IMR-90 (cell line): ENCODE measurements at regions not wholly inside any gene's neighbourhood (a gene's known extent, or its start where the extent isn't known, plus 50 kb on each side); places are given as distances from the start of the nearest gene placed in this dataset.

Experiments
- ATAC-seq: fragments of 200-7000 bp; cut with Tn5 transposase; 2 replicates; pipeline ENCODE4 v1.9.1; 2020; ENCODE audit warnings: low read depth, mild to moderate bottlenecking, moderate library complexity
- BruUV-seq: library from RNA; stranded (reverse); fragments of 400-500 nt; replicated peaks from 2 replicates; lab custom pipeline; 2021; lab: Mats Ljungman, UMichigan
- CTCF ChIA-PET: fragments of 300-600 bp; formaldehyde crosslinking; extraction: SDS; loops from one replicate; lab custom pipeline; 2021; ENCODE audit warnings: antibody characterized with exemption; lab: Yijun Ruan, JAX
- POLR2A ChIA-PET: fragments of 300-600 bp; sonication (Branson Sonifier 250); formaldehyde crosslinking; loops from one replicate; lab custom pipeline; 2022; ENCODE audit warnings: antibody characterized with exemption; ENCODE audit not compliant: unreplicated experiment; lab: Charles Lee
- DNase-seq: peaks from one replicate; pipeline ENCODE4 v3.0.0; 2013
- H2AFZ ChIP-seq: replicated peaks from 2 replicates; pipeline ENCODE3; 2013; ENCODE audit warnings: low read length, mild to moderate bottlenecking; ENCODE audit not compliant: poor library complexity
- H2AK5ac ChIP-seq: 2 replicates; pipeline ENCODE4 v1.6.1; 2013; ENCODE audit warnings: low read depth, low read length, inconsistent platforms
- H2AK9ac ChIP-seq: replicated peaks from 2 replicates; pipeline ENCODE3; 2013; ENCODE audit warnings: mild to moderate bottlenecking, low read depth, low read length, moderate library complexity; ENCODE audit not compliant: poor library complexity
- H2BK120ac ChIP-seq: 2 replicates; pipeline ENCODE4 v1.6.1; 2013; ENCODE audit warnings: low read depth, low read length, inconsistent platforms
- H2BK15ac ChIP-seq: 3 replicates; pipeline ENCODE4 v1.6.1; 2013; ENCODE audit warnings: low read depth, low read length, inconsistent platforms
- H2BK20ac ChIP-seq: 2 replicates; pipeline ENCODE4 v1.6.1; 2013; ENCODE audit warnings: low read depth, mild to moderate bottlenecking, inconsistent platforms, low read length, moderate library complexity
- H2BK5ac ChIP-seq: 2 replicates; pipeline ENCODE4 v1.6.1; 2013; ENCODE audit warnings: mild to moderate bottlenecking, low read depth, low read length, inconsistent platforms; ENCODE audit not compliant: poor library complexity, severe bottlenecking
- H3K14ac ChIP-seq: replicated peaks from 2 replicates; pipeline ENCODE4 v1.6.1; 2013; ENCODE audit warnings: low read depth, low read length, inconsistent platforms
- H3K18ac ChIP-seq: 2 replicates; pipeline ENCODE4 v1.6.1; 2013; ENCODE audit warnings: low read depth, low read length, control low read depth
- H3K23ac ChIP-seq: 2 replicates; pipeline ENCODE4 v1.6.1; 2013; ENCODE audit warnings: low read depth, low read length, inconsistent platforms
- H3K27ac ChIP-seq: 2 replicates; pipeline ENCODE4 v1.5.1; 2013; ENCODE audit warnings: mild to moderate bottlenecking, control low read depth, low read length; ENCODE audit not compliant: insufficient read depth
- H3K27me3 ChIP-seq: 2 replicates; pipeline ENCODE4 v1.6.1; 2013; ENCODE audit warnings: low read length; ENCODE audit not compliant: control insufficient read depth, insufficient read depth
- H3K36me3 ChIP-seq: 2 replicates; pipeline ENCODE4 v1.6.1; 2013; ENCODE audit warnings: low read length, mixed read lengths; ENCODE audit not compliant: control insufficient read depth, insufficient read depth
- H3K4ac ChIP-seq: 2 replicates; pipeline ENCODE4 v1.6.1; 2013; ENCODE audit warnings: low read depth, low read length, inconsistent platforms
- H3K4me1 ChIP-seq: 2 replicates; pipeline ENCODE4 v1.6.1; 2013; ENCODE audit warnings: low read length, mixed read lengths; ENCODE audit not compliant: control insufficient read depth, insufficient read depth
- H3K4me2 ChIP-seq: 2 replicates; pipeline ENCODE4 v1.6.1; 2013; ENCODE audit warnings: low read depth, mild to moderate bottlenecking, control low read depth, low read length, moderate library complexity
- H3K4me3 ChIP-seq: 2 replicates; pipeline ENCODE4 v1.5.1; 2013; ENCODE audit warnings: low read depth, mild to moderate bottlenecking, control low read depth, low read length, moderate library complexity; ENCODE audit not compliant: insufficient read depth
- H3K56ac ChIP-seq: 2 replicates; pipeline ENCODE4 v1.6.1; 2013; ENCODE audit warnings: low read length, inconsistent platforms; ENCODE audit not compliant: insufficient read depth; ENCODE audit errors: extremely low read depth
- H3K79me1 ChIP-seq, 2 experiments: 2 replicates each; pipeline ENCODE4 v1.6.1; 2013; ENCODE audit warnings: low read length in 2 of 2, inconsistent platforms in 1 of 2, low read depth in 1 of 2
- H3K9ac ChIP-seq: 2 replicates; pipeline ENCODE4 v1.6.1; 2013; ENCODE audit warnings: low read depth, low read length, control low read depth
- H3K9me1 ChIP-seq: 2 replicates; pipeline ENCODE4 v1.6.1; 2013; ENCODE audit warnings: low read length, inconsistent platforms; ENCODE audit not compliant: insufficient read depth
- H3K9me3 ChIP-seq: 2 replicates; pipeline ENCODE4 v1.6.1; 2013; ENCODE audit warnings: low read length; ENCODE audit not compliant: control insufficient read depth, insufficient read depth
- H4K20me1 ChIP-seq: 2 replicates; pipeline ENCODE4 v1.6.1; 2013; ENCODE audit warnings: low read length, inconsistent platforms; ENCODE audit not compliant: insufficient read depth
- H4K5ac ChIP-seq: 2 replicates; pipeline ENCODE4 v1.6.1; 2013; ENCODE audit warnings: mild to moderate bottlenecking, low read depth, low read length, control low read depth
- H4K8ac ChIP-seq, 2 experiments: 2 replicates each; pipeline ENCODE4 v1.6.1; 2013; ENCODE audit warnings: low read depth in 2 of 2, low read length in 2 of 2, control low read depth in 1 of 2, inconsistent platforms in 1 of 2
- H4K91ac ChIP-seq: 2 replicates; pipeline ENCODE4 v1.6.1; 2013; ENCODE audit warnings: low read depth, low read length, inconsistent platforms; ENCODE audit not compliant: insufficient read depth
- CEBPB ChIP-seq: IDR thresholded peaks from 2 replicates; pipeline ENCODE4 v1.6.1; 2012; ENCODE audit warnings: low read depth, low read length, improper control_type of control experiment
- CHD1 ChIP-seq: IDR thresholded peaks from 2 replicates; pipeline ENCODE4 v1.6.1; 2012; ENCODE audit warnings: low read depth, low read length, improper control_type of control experiment
- CTCF ChIP-seq: conservative IDR thresholded peaks from 2 replicates; pipeline ENCODE4 v1.5.1; 2012; ENCODE audit warnings: mild to moderate bottlenecking, low read depth, low read length, improper control_type of control experiment
- ELK1 ChIP-seq: fragments of 150-350 bp; IDR thresholded peaks from 2 replicates; pipeline ENCODE4 v1.6.1; 2016; ENCODE audit warnings: low read depth, mild to moderate bottlenecking, low read length, moderate library complexity, borderline replicate concordance
- FOS ChIP-seq: fragments of 150-350 bp; IDR thresholded peaks from 2 replicates; pipeline ENCODE4 v1.6.1; 2016; ENCODE audit warnings: low read depth, low read length
- MAFK ChIP-seq: IDR thresholded peaks from 2 replicates; pipeline ENCODE4 v1.6.1; 2012; ENCODE audit warnings: low read depth, low read length, improper control_type of control experiment
- MAZ ChIP-seq: IDR thresholded peaks from 2 replicates; pipeline ENCODE4 v1.6.1; 2012; ENCODE audit warnings: low read depth, mild to moderate bottlenecking, low read length, improper control_type of control experiment, moderate library complexity, borderline replicate concordance
- MXI1 ChIP-seq: IDR thresholded peaks from 2 replicates; pipeline ENCODE4 v1.6.1; 2012; ENCODE audit warnings: low read depth, mild to moderate bottlenecking, low read length, moderate library complexity, borderline replicate concordance
- RCOR1 ChIP-seq: IDR thresholded peaks from 2 replicates; pipeline ENCODE4 v1.6.1; 2012; ENCODE audit warnings: mild to moderate bottlenecking, low read length, improper control_type of control experiment; ENCODE audit not compliant: insufficient replicate concordance
- USF2 ChIP-seq: fragments of 150-350 bp; IDR thresholded peaks from 2 replicates; pipeline ENCODE4 v1.6.1; 2017; ENCODE audit warnings: mild to moderate bottlenecking, antibody characterized with exemption, low read length, low read depth
- dilution Hi-C: fragments of 300-500 bp; cut with HindIII; formaldehyde crosslinking; loops from one replicate; pipeline ENCODE4 v1.14.3; 2018; ENCODE audit warnings: low sequenced_read_pairs; ENCODE audit not compliant: unreplicated experiment
- in situ Hi-C: fragments of 300-500 bp; cut with MboI; formaldehyde crosslinking; loops from 3 replicates; pipeline ENCODE4 v1.14.3; 2019; ENCODE audit warnings: low sequenced_read_pairs, inconsistent platforms, mixed read lengths
- intact Hi-C: fragments of 100-400 bp; cut with micrococcal nuclease; formaldehyde crosslinking; loops from 2 replicates; pipeline ENCODE4 v1.10.0; 2022

- ATAC-seq (peak; percentile 76), DNase-seq (peak; percentile 23)
- no peaks in the 10 kb centered on the region for H3K9me1 ChIP-seq
- no peak overlapping the region for H3K23ac ChIP-seq
- no peak overlapping the region for H2BK15ac ChIP-seq
- TF ChIP-seq CTCF = no peak
- TF ChIP-seq CEBPB = no peak
- no peak for TF ChIP-seq CHD1
- no peak for TF ChIP-seq ELK1
- no peak for TF ChIP-seq FOS
- TF ChIP-seq RCOR1 = no peak
- no peak for TF ChIP-seq MAFK
- no peak for TF ChIP-seq MXI1
- no peak for TF ChIP-seq MAZ
- TF ChIP-seq USF2 = no peak
- H4K20me1 ChIP-seq = no peaks in the 10 kb centered on the region
- no peaks in the 10 kb centered on the region for H3K79me1 ChIP-seq
- no peak overlapping the region for H3K56ac ChIP-seq
- H4K8ac ChIP-seq = no peak overlapping the region
- H2AK9ac ChIP-seq = no peak overlapping the region
- H3K27ac ChIP-seq = no peak overlapping the region
- CTCF ChIA-PET = no interaction called here
- no peak overlapping the region for H2BK20ac ChIP-seq
- intact Hi-C loops = no loop called here
- H3K4me2 ChIP-seq = no peak overlapping the region
- H2AFZ ChIP-seq = no peak overlapping the region
- H4K91ac ChIP-seq = no peak overlapping the region
- no peak overlapping the region for H2BK120ac ChIP-seq
- no peaks in the 10 kb centered on the region for H3K27me3 ChIP-seq
- no peaks in the 10 kb centered on the region for H3K36me3 ChIP-seq
- H3K9ac ChIP-seq = no peak overlapping the region
- no peak overlapping the region for H2BK5ac ChIP-seq
- H3K4me3 ChIP-seq = no peak overlapping the region
- in situ Hi-C loops = no loop called here
- no peak overlapping the region for H3K14ac ChIP-seq
- H3K18ac ChIP-seq = no peak overlapping the region
- H4K5ac ChIP-seq = no peak overlapping the region
- no TSS peak for BruUV-seq
- POLR2A ChIA-PET = no interaction called here
- H3K4me1 ChIP-seq = no peaks in the 10 kb centered on the region
- no peak overlapping the region for H3K4ac ChIP-seq
- no peaks in the 10 kb centered on the region for H3K9me3 ChIP-seq
- dilution Hi-C loops = no loop called here
- H2AK5ac ChIP-seq = no peak overlapping the region
Observed at GRCh38 chr16:64238571-64238970, 883.3 kb downstream of the CDH11 start.
